H1 (cell line): ENCODE measurements at regions not wholly inside any gene's neighbourhood (a gene's known extent, or its start where the extent isn't known, plus 50 kb on each side); places are given as distances from the start of the nearest gene placed in this dataset.

Experiments
- CTCF ChIP-seq, 3 experiments: IDR thresholded peaks; 1 replicate in 2 of 3; 2 replicates in 1 of 3; pipeline versions ENCODE4 v1.5.1 to v1.6.1; 2011; ENCODE audit warnings: low read length in 3 of 3, mild to moderate bottlenecking in 3 of 3, inconsistent platforms in 2 of 3, low read depth in 1 of 3, moderate library complexity in 1 of 3; ENCODE audit not compliant: insufficient read depth in 1 of 3; ENCODE audit errors: control extremely low read depth in 1 of 3
- POLR2AphosphoS5 ChIP-seq: IDR thresholded peaks from 2 replicates; pipeline ENCODE4 v1.6.1; 2011; ENCODE audit warnings: low read depth, low read length

- no peak for TF ChIP-seq CTCF (IDR thresholded peaks at IDR 0.05; ENCODE audit: control extremely low read depth in 1 of 3, insufficient read depth in 1 of 3, low read depth in 1 of 3, low read length in 3 of 3)
- TF ChIP-seq POLR2AphosphoS5, result no peak
Measured at GRCh38 chr14:66306101-66306500, 180.1 kb upstream of the CCDC196 start.
